Hippocampal formation (tissue), 2 donors: ENCODE measurements at regions not wholly inside any gene's neighbourhood (a gene's known extent, or its start where the extent isn't known, plus 50 kb on each side); places are given as distances from the start of the nearest gene placed in this dataset.

ENCODE experiments used
- DNase-seq, 2 donors: peaks; one replicate each; lab custom pipeline; 2025; lab: John Stamatoyannopoulos, UW

GRCh38 chr4:22220965-22221364, 272.4 kb upstream of the KCNIP4 start:
- no peak for DNase-seq

- DNase-seq: no peak
Measured at GRCh38 chr4:22217480-22217879, 268.9 kb upstream of the KCNIP4 start.

- DNase-seq: no peak
Measured at GRCh38 chr4:22216278-22216677, 267.7 kb upstream of the KCNIP4 start.

- no peak for DNase-seq
Measured at GRCh38 chr4:22215084-22215483, 266.5 kb upstream of the KCNIP4 start.

- DNase-seq: no peak
Measured at GRCh38 chr4:22203711-22204011, 255.1 kb upstream of the KCNIP4 start.

- DNase-seq: no peak
Measured at GRCh38 chr4:22202975-22203710, 254.6 kb upstream of the KCNIP4 start.

GRCh38 chr4:22202246-22202974, 253.8 kb upstream of the KCNIP4 start:
- DNase-seq: no peak

- DNase-seq: no peak
Measured at GRCh38 chr4:22201256-22201655, 252.7 kb upstream of the KCNIP4 start.

- no peak for DNase-seq
Measured at GRCh38 chr4:22196551-22196950, 248.0 kb upstream of the KCNIP4 start.

- no peak for DNase-seq
Measured at GRCh38 chr4:22192084-22192511, 243.5 kb upstream of the KCNIP4 start.

- DNase-seq: no peak
Measured at GRCh38 chr4:22191565-22191964, 243.0 kb upstream of the KCNIP4 start.

GRCh38 chr4:22190855-22191254, 242.3 kb upstream of the KCNIP4 start:
- no peak for DNase-seq

- DNase-seq: no peak
Measured at GRCh38 chr4:22187203-22187820, 238.7 kb upstream of the KCNIP4 start.

- no peak for DNase-seq
Measured at GRCh38 chr4:22181736-22182135, 233.2 kb upstream of the KCNIP4 start.

- DNase-seq: peak in 1 of 2 donors; percentile 1
Measured at GRCh38 chr4:22179124-22179874, 230.7 kb upstream of the KCNIP4 start.

GRCh38 chr4:22174640-22175039, 226.1 kb upstream of the KCNIP4 start:
- no peak for DNase-seq

GRCh38 chr4:22170353-22170752, 221.8 kb upstream of the KCNIP4 start:
- DNase-seq: no peak

GRCh38 chr4:22167201-22167600, 218.6 kb upstream of the KCNIP4 start:
- no peak for DNase-seq

- DNase-seq: no peak
Measured at GRCh38 chr4:22162454-22162853, 213.9 kb upstream of the KCNIP4 start.

- no peak for DNase-seq
Measured at GRCh38 chr4:22130741-22131140, 182.2 kb upstream of the KCNIP4 start.

GRCh38 chr4:22129454-22130029, 181.0 kb upstream of the KCNIP4 start:
- no peak for DNase-seq

- no peak for DNase-seq
Measured at GRCh38 chr4:22122062-22122461, 173.5 kb upstream of the KCNIP4 start.
